ENCODE measurements at regions not wholly inside any gene's neighbourhood (a gene's known extent, or its start where the extent isn't known, plus 50 kb on each side); places are given as distances from the start of the nearest gene placed in this dataset.

DNA sequence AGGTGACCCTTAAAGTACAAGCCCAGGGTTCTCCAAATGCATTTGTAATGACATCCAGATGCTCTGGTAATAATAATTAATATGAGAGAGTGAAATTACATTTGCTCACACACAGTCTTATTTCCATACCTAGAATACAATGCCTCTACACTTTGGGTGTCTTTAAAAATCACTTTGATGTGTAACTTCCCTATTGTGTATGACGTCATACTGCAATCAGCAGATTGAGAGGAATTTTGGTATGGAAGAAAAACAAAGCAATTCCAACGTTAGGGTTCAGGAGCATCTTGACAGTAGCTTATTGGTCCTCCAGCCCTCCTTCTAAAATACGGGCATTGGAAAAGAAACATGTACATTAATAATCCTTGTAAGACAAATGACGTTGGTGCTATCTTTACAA lies 670.6 kb upstream of the ZNF385D start:
- Histone ChIP-seq H2BK120ac (replicated peaks; ENCODE audit: low read depth, low read length) (no peak overlapping the region), H3K4ac (replicated peaks; ENCODE audit: insufficient read length, low read depth, low read length) (no peak overlapping the region), H2AK5ac (ENCODE audit: low read depth, low read length) (no peak overlapping the region)

More for the DNA sequence above, 670.6 kb upstream of the ZNF385D start:
- no peaks in the 10 kb centered on the region for H3K27me3 ChIP-seq (replicated peaks in 1 of 4; ENCODE audit: control insufficient read depth in 3 of 4, extremely low read depth in 1 of 4, insufficient read depth in 3 of 4, low read length in 3 of 4)
- H3K14ac ChIP-seq (ENCODE audit: insufficient read length) = no peak overlapping the region
- no peak overlapping the region for H2BK5ac ChIP-seq (ENCODE audit: low read depth, low read length)
- ChIA-PET POLR2A (ENCODE audit: partially characterized antibody) (no interaction called here), CTCF (ENCODE audit: partially characterized antibody) (no interaction called here)
- no peaks in the 10 kb centered on the region for H3K23me2 ChIP-seq (ENCODE audit: low read depth, low read length)
- no peaks in the 10 kb centered on the region for H3K79me1 ChIP-seq (ENCODE audit: low read depth, low read length)
- no peaks in the 10 kb centered on the region for H3K79me2 ChIP-seq (ENCODE audit: control insufficient read depth in 1 of 2, insufficient read depth in 2 of 2, low read length in 2 of 2)
- no peak overlapping the region for H3K23ac ChIP-seq (ENCODE audit: insufficient read length)
- no peaks in the 10 kb centered on the region for H3K4me1 ChIP-seq (replicated peaks in 1 of 4; ENCODE audit: control insufficient read depth in 3 of 4, insufficient read depth in 4 of 4, low read length in 3 of 4)
- H3K36me3 ChIP-seq (ENCODE audit: control insufficient read depth in 2 of 4, insufficient read depth in 4 of 4, low read length in 3 of 4) = no peaks in the 10 kb centered on the region; a peak in 1 of 8 replicates
- H2AFZ ChIP-seq (ENCODE audit: low read length) = no peak overlapping the region
- no peak for FAIRE-seq
- no peak overlapping the region for H4K8ac ChIP-seq (ENCODE audit: extremely low read depth, insufficient read depth, low read length)
- H2BK12ac ChIP-seq (ENCODE audit: low read depth, low read length) = no peak overlapping the region
- no peak for TF ChIP-seq GABPA (IDR thresholded peaks at IDR 0.05; ENCODE audit: borderline replicate concordance, insufficient read depth, low read length)
- no peak for TF ChIP-seq SIX5 (IDR thresholded peaks at IDR 0.05; ENCODE audit: low read depth, low read length)
- no peak for TF ChIP-seq NRF1 (IDR thresholded peaks at IDR 0.05; ENCODE audit: low read depth, low read length)
- no peak for TF ChIP-seq KDM5A (IDR thresholded peaks at IDR 0.05; ENCODE audit: low read length)
- no peak for TF ChIP-seq ASH2L (IDR thresholded peaks at IDR 0.05; ENCODE audit: low read length)
- no peak for TF ChIP-seq RAD21 (IDR thresholded peaks at IDR 0.05 in 1 of 2, conservative IDR thresholded peaks at IDR 0.05 in 1 of 2; ENCODE audit: low read depth in 2 of 2, low read length in 2 of 2)
- no peak for TF ChIP-seq EZH2 (IDR thresholded peaks at IDR 0.05; ENCODE audit: low read depth, low read length, severe bottlenecking)
- TF ChIP-seq HDAC6 (IDR thresholded peaks at IDR 0.05; ENCODE audit: low read depth, low read length) = no peak
- no peak for TF ChIP-seq BRCA1 (IDR thresholded peaks at IDR 0.05; ENCODE audit: low read depth, low read length)
- no peak for TF ChIP-seq BACH1 (IDR thresholded peaks at IDR 0.05; ENCODE audit: low read length)
- TF ChIP-seq CREB1 (IDR thresholded peaks at IDR 0.05) = no peak
- TF ChIP-seq PHF8 (conservative IDR thresholded peaks at IDR 0.05; ENCODE audit: low read depth, low read length) = no peak
- no peaks in the 10 kb centered on the region for H4K20me1 ChIP-seq (replicated peaks in 1 of 2; ENCODE audit: control insufficient read depth in 1 of 2, insufficient read depth in 2 of 2, low read length in 2 of 2)
- H4K5ac ChIP-seq (ENCODE audit: insufficient read length, low read depth, low read length) = no peak overlapping the region
- no peak overlapping the region for H2BK20ac ChIP-seq (ENCODE audit: low read length)
- no peak overlapping the region for H4K91ac ChIP-seq (replicated peaks; ENCODE audit: insufficient read length, low read length)
- no peak overlapping the region for H3K56ac ChIP-seq (replicated peaks; ENCODE audit: insufficient read length, low read depth, low read length)
- no peak for DNase-seq (ENCODE audit: low read depth in 1 of 2, low spot score in 2 of 2)
- no peak overlapping the region for H2BK15ac ChIP-seq (ENCODE audit: low read length)
- peaks cover 0 to 7% of the 10 kb centered on the region in 2 experiments; a peak in 2 of 4 replicates for H3K9me3 ChIP-seq (ENCODE audit: insufficient read depth in 2 of 2, low read depth in 1 of 2, low read length in 1 of 2)
- no peak overlapping the region for H3K4me3 ChIP-seq (ENCODE audit: extremely low read depth in 1 of 4, insufficient read depth in 2 of 4, low read depth in 3 of 4, low read length in 4 of 4)
- no peak overlapping the region for H3K18ac ChIP-seq (ENCODE audit: extremely low read depth, low read length)
- H3K27ac ChIP-seq (ENCODE audit: low read depth, low read length) = no peak overlapping the region
- H3K4me2 ChIP-seq (ENCODE audit: insufficient read depth in 1 of 2, low read depth in 2 of 2, low read length in 2 of 2) = no peak overlapping the region
- no peak overlapping the region for H3K9ac ChIP-seq (replicated peaks in 1 of 4; ENCODE audit: extremely low read depth in 1 of 4, low read depth in 3 of 4, low read length in 3 of 4)
- 86% methylated on average over 4 of the region's 4 CpGs; no CpG with 5 or more reads in 1 of the 2 experiments for WGBS, 2 experiments (ENCODE audit: extremely low coverage in 1 of 2, insufficient coverage in 1 of 2, insufficient read length in 1 of 2, insufficient replicate concordance in 2 of 2, low coverage in 1 of 2, low lambda C conversion rate in 2 of 2, missing lambda C conversion rate in 1 of 2)

All from H1 (cell line).